Stimulated activated naive CD4-positive, alpha-beta T cell (primary cell): ENCODE measurements at regions not wholly inside any gene's neighbourhood (a gene's known extent, or its start where the extent isn't known, plus 50 kb on each side); places are given as distances from the start of the nearest gene placed in this dataset.

Experiments used
- DNase-seq, 6 experiments: peaks; one replicate each; lab custom pipeline; 2025; lab: John Stamatoyannopoulos, UW

DNA sequence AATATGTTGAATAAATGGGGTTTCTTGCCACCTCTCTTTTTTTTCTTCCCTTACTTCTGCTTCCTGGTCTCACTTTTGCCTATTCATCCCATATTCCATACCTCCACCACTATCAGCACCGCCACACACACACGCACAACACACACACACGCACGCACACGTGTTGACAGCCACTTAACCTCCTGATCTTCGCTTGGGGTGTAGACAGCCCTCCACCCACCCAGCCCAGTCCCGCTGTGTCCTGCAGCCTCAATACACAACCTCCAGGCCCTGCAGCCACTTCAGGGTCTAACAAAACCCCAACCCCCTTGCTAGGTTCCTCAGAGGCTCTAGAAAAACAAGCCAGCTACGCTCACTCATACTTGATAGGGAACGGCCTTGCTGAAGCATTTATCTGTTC, 72.3 kb downstream of the LINC00237 start:
- DNase-seq, result no peak

DNA sequence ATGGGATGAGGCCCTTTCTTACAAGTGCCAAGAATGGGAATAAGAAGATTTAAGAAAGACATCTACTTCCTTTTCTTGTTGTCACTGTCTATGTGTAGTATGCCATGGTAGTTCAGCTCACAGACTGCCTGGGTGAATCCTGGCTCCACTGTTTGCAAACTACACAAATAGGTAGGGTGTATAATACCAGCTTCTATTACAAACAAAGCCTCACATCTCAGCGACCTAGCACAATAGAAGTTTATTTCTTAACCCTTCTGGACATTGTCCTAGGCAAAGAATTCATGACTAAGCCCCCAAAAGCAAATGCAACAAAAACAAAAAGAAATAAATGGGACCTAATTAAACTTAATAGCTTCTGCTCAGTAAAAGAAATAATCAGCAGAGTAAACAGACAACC, 74.5 kb downstream of the LINC00237 start:
- DNase-seq, result no peak

DNA sequence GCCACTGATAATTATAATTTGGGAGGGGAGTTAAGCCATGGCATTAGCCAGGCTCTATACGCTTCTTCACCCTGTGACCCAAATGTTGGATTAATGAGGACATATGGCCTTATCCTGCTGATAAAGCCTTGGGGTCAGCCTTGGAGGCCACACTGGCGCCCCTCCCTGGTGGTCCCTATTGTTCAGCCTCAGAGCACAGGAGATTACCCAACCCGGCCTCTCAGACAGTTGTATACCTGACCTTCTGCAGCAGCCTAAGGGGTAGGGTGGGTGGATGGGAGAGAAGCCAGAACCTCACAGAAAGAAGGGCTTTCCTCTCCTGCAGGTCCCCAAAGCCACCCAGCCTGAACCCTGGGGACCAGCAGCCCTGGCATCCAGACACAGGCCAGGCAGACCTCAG, 76.8 kb downstream of the LINC00237 start:
- no peak for DNase-seq

DNA sequence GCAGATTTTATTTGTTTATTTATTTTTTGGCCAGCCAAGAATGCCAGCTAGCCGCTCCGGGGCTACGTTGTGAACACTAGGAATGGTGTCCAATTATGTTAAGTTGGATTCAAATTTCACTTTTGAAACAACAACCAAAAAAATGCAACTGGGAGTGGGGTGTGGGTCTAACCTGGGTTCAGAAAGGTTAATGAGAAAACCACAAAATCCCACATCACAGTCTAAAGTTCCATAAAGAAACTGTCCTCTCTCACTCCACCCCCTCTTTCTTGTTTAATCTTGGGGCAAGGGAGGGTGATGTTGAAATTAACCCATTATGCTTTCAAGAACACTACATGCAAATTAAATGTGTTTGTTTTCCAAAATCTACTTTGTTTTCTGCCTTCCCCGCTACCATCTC, 77.2 kb downstream of the LINC00237 start:
- DNase-seq, result no peak

DNA sequence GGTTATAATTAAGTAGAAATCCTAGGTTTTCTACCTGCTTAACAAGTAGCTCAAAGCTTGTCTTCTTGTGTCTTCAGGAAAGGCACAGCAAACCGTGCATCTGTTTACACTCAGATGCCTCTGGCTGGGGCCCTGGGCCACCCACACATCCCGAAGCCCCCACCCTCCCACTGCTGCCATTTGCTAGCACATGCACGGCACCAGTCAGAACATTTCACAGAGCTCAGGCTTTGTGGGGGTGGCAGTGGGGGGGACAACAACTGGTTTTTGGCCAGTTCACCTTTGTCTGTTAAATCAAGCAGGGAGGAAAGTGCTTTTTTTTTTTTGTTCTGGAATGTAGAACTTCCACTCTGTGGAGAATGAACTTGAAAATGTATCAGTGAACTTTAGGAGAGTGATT, 77.7 kb downstream of the LINC00237 start:
- DNase-seq, result no peak

DNA sequence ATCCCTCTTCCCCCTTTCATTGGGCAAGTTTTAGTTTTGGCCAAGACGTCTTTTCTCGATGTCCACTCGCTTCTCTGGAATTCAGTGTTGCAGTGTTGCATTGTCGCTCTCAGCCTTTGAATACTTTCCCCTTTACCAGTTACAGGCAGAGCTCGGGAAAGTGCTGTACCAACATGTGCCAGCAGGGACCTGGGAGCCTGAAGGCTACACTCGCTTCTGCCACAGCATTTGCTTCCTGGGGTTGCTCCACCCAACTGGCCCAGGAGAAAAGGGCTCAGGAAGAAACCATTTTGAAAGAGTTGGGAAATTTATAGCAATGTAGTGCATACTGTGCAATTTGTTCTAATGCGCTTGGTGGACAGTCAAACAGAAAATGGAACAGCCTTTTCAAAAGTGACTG, 78.6 kb downstream of the LINC00237 start:
- peak in 1 of 6 experiments; percentile 0 for DNase-seq

DNA sequence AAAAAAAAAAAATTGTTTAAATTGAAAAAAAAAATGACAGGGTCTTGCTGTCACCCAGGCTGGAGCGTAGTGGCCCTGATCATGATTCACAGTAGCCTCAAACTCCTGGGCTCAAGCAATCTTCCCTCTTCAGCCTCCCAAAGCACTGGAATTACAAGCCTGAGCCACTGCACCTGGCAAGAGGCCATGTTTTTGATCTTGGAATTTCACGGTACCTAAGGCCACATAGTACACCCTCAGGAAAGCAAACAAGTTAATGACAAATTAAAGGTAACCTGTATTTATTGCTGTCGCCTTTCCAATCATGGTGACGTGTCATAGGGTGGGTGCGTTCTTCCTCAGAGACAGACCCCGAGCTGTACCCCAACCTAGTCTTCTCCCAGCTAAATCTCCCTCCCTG, 79.2 kb downstream of the LINC00237 start:
- DNase-seq, result no peak

DNA sequence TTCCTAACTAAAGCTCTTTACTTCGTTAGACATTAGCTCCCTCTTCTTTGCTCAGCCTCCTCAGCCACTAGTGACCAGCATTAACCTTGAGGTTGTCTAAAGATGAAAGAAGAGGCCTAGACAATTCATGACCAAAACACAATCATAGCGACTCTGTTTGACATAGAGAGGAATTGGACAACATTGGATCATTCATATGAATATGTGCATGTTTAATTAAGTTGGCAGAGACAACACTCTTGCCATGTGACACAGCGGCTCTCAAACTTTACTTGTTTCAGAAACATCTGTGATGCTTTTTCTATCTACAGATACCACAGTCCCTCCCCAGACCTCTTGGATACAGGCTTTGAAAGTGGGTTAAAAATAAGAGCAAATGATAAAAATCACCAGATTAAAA, 81.7 kb downstream of the LINC00237 start:
- DNase-seq, result no peak

DNA sequence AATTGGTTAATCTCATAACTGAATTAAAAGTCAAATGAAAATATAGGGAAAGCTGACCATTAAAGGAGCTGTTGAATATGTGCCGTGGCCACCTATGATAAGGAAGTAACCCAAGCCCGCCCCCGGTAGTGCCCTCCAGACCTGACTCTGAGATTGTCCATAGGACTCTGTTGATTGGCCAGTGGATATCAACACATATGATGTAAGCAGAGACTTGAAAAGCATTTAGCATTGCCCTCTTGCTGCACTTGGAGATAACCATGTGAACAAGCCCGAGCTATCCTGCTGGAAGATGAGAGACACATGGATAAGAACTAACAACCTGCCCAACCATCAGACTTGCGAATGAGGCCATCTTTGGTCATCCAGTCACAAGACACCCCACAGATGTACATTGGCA, 83.2 kb downstream of the LINC00237 start:
- no peak for DNase-seq

DNA sequence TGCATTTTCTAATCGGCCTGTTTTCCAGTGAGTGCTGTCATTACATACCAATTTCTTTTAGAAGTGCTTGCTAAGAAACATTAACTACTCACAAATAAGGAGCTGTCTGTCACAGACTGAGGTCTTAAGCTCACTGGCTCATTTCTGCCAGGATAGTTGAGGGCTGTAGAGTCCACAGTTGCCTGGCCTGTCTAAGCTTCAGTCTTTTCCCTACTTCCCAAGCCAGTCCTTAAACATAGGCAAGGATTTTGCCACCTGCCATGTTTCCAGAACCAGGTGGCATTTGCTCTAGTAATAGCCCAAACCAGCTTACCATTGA, 84.7 kb downstream of the LINC00237 start:
- DNase-seq, result no peak

DNA sequence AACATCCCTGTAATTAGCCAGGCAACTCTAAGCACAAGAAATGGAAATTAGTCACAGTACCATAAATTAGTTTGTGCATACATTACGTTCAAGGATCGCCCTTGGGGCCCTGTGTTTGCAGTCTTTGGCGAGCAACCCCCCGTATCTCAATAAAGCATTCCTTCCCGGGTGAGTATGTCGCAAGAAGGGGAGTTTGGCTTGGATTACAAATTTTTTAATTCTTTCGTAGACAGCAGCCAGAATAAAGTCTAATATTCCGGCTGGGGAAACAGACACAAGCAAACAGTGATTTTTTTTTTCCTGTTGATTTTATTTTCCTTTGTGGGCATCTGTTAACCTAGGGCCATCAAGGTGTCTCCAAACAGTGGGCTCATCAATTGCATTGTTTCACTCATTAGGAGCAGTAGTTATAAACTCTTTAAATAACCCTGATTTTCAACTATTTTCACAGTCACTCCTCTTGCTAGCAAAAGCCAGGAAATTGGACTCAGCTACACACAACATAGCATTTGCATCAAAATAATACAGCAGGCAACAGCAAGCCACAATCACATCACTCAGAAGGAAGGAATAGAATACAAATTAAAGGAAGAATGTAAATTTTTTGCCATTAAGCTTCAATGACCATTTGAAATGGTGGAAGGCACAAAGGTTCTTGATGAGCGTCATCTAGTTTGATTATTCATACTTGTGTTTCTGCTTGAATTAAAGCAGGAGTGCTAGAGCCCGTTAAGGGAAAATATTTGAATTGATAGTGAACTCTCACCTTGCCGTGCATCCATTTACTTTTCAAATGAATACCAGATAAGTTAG, 85.3 kb downstream of the LINC00237 start:
- DNase-seq, result no peak

DNA sequence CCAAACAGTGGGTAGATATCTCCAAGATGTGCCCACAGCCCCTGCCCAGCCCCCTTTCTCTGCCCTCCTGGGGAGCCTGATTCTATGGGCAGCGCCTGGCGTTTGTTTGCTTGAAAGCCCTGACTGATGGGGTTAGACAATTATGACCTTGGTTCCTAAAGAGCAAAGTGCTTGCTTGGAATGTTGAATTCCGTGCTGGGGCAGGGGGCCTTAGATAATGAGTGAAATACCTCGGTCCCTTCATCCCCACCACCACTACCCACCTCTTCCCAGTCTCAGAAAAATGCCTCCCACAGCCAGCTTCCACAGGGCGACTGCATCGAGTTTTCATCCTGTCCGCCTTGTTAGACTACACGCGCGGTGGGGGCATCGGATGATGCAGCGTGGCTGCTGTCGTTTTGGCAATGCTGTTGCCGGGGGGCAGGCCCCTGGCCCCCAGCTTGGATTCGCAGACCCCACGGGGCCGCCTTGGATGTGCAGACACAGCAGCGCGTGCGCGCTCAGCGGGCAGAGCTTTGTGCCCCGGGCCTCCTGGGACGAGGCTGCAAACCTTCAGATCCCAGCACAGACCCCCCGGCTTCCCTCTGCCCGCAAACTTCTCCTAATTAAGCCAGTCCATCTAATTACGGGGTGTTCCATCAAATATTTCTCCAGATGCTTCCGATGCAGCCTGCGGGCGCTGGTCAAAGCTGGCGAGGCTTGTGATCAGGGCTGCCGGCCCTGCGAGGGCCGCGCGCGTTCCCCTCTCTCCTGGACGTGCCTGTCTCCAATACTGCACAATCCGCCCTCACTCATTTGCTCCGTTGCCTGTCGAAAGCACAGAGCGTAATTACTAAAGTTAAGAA, 86.1 kb downstream of the LINC00237 start:
- no peak for DNase-seq

DNA sequence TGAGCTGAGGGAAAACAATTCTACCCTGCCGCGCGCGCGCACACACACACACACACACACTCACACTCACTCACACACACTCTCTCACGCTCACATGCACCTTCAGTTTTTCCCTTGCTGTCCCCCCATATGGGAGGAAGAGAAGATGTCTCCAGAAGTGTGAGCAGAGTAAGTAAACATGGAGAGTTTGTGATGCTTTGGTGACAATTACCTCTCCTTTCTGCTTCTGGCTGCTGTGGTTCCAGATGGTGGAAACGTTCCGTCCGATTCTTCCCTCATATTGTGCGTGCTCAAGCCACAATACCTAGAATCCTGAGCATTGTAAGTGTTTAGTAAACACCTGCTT, 86.7 kb downstream of the LINC00237 start:
- DNase-seq, result no peak

DNA sequence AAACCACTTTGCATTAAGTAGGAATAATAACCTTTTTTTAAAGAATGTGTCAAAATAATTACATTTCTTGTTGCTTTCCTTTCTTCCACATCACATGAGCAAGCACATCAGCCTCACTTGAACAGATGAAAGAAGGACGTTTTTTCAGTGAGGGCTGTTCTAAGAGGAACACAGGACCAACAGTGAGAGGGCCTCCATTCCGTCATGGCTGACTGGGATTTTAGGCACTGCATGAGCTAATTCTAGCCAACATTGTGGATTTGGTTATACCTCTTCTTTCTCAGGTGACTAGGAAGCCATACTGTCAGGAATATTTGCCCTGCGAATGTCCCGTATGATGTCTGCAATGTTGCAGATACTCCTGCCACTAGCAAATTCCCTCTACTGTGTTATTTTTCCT, 87.6 kb downstream of the LINC00237 start:
- DNase-seq, result no peak

DNA sequence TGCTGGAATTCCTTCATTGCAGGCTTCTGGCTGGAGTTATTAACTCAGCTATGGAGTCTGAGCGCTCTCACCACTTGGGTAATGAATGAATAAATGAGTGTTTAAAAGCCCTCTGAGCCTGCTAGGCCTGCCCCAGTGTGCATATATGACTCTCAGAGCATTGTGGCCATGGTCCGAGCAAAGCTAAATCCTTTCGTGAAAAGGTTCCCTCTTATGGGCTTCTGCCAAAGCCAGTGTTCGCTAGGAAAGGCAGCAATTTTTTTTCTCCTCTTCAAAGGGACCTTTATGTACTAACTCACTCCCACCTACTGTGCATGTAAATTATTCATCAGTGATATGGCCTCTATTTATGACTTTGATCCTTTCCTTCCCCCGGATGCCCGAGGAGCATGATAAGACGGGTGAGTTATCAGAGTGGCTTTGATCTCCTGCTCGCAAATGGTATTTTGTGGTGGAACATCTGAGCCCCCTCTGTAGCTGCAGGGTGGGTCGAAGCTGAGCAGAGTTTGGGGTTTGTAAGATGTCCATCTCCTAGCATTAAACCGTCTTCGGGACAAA, 88.6 kb downstream of the LINC00237 start:
- no peak for DNase-seq

DNA sequence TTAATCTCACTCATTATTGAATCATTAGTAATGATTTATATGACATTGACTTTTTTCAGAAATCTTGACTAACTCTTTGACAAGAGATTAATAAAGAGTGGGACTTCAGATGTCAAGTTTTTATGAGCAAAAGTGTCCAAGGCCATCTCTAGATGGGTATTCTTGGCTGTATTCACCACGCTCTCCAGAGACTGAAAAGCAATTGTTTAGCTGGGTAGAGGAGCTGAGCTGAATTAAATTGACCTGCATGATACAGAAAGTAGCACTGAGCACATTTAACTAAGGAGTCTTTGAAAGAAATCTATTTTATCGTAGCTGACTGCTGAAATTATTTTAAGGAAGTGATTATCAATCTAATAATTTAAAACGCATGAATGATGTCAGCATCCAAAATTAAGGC, 89.4 kb downstream of the LINC00237 start:
- no peak for DNase-seq

DNA sequence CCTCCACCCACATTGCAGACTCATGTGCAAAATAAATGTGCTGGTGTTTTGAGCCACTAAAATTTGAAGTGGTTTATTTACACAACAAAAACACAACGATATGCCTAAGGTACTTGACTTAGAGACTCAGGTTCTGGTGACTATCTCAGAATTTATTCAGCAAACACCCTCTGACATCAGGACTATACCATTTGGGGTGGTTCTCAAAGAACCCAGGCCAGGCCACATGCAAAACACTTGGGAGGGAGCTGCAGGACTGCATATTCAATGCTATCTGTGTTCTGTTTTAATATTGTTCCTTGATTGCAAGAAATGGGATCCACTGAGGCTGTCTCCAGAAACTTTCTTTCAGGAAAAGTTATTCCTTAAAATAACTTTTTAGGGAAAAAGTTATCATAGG, 91.6 kb downstream of the LINC00237 start:
- DNase-seq, result no peak

DNA sequence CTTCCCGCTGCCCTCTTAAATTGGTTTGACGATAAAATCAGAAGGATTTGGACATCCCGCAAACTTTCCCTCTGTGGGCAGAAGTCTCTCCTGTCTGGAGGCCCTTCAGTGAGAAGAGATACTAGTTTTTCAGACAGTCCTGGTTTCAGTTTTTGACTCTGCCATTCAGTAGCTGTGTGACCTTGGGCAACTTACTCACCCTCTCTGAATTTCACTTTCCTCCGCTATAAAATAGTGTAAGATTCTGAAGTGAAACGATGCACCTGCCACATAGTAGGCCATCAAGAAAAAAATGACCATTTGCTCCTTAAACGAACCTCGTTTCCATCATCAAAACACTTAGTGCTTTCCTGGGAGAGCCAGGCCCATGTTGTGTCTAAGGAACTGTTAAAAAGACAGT, 97.2 kb downstream of the LINC00237 start:
- no peak for DNase-seq

DNA sequence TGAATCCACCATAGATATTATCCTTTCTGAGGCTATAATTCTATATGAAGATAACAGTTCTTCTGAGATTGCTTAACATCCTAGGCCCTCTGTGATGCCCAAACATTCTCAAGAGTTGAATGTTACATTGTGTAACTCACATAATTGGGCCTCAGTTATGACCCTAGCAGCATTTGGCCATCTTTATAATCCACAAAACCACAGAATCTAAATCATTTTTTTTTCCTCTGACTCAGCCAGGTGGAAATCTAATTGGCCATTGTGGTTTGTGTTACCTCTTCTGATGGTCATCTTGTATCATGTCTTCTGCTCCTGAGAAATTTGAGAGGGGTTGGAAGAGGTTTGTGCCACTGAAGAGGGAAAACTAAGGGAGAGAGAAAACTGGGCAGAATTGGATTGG, 99.5 kb downstream of the LINC00237 start:
- no peak for DNase-seq

DNA sequence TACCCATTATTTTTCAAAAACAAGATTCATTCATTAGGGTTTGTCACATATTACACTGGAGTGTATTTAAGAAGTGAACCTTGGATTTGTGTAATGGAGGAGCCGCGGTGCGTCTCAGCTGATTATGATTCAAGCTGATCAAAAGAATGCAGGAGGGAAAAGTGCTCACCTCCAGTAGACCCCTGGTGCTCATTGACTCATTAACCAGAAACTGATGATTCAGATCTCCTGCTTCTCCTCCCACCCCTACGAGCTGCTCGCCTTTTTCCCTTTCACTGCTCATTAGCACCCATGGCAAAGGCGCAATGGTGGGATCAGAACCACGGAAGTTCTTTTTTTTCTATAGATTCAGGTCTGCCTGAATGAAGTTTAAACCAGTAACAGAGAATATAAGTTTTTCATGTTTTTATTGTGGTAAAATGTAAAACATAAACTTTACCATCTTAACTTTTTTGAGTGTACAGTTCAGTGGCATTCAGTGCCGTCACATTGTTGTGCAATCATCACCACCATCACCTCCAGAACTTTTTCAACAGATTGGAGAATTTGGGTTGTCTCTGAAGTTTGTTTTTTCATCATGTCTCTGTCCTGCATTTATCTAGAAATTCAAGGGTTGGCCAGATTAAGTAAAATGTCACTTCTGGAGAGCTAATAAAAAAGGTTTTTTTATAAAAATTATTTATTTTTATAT, 101.6 kb downstream of the LINC00237 start:
- no peak for DNase-seq

DNA sequence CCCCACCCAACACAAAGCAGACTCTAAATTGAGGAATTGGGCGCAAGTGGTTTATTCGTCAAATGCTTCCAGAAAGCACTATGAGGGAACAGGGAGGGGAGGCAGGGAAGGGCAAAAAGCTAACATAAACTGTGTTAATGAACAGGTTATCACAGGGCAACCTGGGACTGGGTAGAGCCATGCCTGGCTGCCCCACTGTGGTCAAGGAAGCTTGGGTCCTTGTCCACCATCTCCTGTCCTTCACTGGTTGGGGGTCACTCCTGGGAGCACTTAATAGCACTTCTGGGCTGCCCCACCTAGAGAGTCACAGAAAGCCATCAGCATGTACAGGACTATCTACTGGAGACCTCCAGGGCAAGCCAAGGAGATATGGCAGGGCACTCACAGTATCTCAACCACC, 102.3 kb downstream of the LINC00237 start:
- no peak for DNase-seq

DNA sequence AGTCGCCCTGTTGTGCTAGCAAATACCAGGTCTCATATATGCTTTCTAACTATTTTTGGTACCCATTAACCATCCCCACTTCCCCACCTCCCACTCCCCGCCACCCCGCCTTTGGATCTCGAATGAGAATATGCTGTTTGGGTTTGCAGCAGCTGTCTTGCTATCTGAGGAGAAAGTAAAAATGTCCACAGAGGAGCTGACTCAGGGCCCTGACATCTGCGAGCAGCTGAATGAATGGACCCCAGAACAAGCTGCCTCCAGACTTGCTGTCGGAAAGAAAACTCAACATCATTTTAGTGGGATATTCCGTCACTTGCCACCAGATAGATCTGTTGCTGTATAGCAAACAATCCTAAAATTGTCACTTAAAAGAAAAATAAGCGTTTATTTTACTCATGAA, 103.7 kb downstream of the LINC00237 start:
- no peak for DNase-seq

DNA sequence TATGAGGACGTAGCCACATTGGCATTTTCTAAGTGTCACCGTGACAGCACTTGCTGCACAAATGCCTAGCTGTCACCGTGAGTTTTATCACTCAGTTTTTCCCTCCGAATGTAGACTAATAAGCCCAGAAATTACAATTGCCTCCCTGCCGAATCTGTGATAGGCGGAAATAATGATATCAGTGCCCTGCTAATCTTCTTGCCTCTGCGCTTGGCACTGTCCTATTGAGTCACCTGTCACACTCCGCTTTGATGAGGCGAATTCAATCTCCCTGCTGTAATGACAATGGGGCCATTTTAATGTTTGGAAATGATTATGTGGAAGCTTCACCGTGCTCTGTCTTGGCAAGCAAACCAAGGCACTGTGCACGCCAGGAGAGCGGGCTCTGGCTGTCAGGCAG, 112.8 kb downstream of the LINC00237 start:
- DNase-seq, result no peak
